Caco-2 (cell line): ENCODE measurements at regions not wholly inside any gene's neighbourhood (a gene's known extent, or its start where the extent isn't known, plus 50 kb on each side); places are given as distances from the start of the nearest gene placed in this dataset.

Experiments
- BruUV-seq: library from RNA; stranded (reverse); fragments of 400-500 nt; replicated peaks from 2 replicates; lab custom pipeline; 2021; lab: Mats Ljungman, UMichigan
- CTCF ChIA-PET: fragments of 300-600 bp; sonication (Branson Sonifier 250); formaldehyde crosslinking; loops from one replicate; lab custom pipeline; 2022; ENCODE audit warnings: antibody characterized with exemption; lab: Charles Lee
- POLR2A ChIA-PET: fragments of 300-600 bp; sonication (Branson Sonifier 250); formaldehyde crosslinking; loops from one replicate; lab custom pipeline; 2022; ENCODE audit warnings: antibody characterized with exemption; lab: Charles Lee
- DNase-seq, 2 experiments: peaks; one replicate each; pipeline versions ENCODE4 v3.0.0 to v3.0.0-alpha.2; 2020 to 2022
- H3K27me3 ChIP-seq: replicated peaks from 2 replicates; pipeline ENCODE4 v1.6.0; 2011; ENCODE audit warnings: low read length; ENCODE audit not compliant: control insufficient read depth, insufficient read depth
- H3K36me3 ChIP-seq: 2 replicates; pipeline ENCODE4 v1.5.1; 2011; ENCODE audit warnings: low read length; ENCODE audit not compliant: control insufficient read depth, insufficient read depth
- H3K4me1 ChIP-seq: fragments of 250-450 bp; sonication (Bioruptor Pico); 2 replicates; pipeline ENCODE4 v1.5.1; 2020; ENCODE audit warnings: mild to moderate bottlenecking
- H3K4me3 ChIP-seq: 2 replicates; pipeline ENCODE4 v1.5.1; 2011; ENCODE audit warnings: low read depth, mild to moderate bottlenecking, control low read depth, low read length
- H3K9me3 ChIP-seq: fragments of 250-450 bp; sonication (Bioruptor Pico); 2 replicates; pipeline ENCODE4 v1.5.1; 2020; ENCODE audit warnings: mild to moderate bottlenecking, moderate library complexity
- H3K27ac Mint-ChIP-seq: one replicate; pipeline ENCODE4 v1.8.0; 2022; ENCODE audit warnings: mixed read lengths; ENCODE audit not compliant: unreplicated experiment
- H3K27me3 Mint-ChIP-seq: one replicate; pipeline ENCODE4 v1.8.0; 2022; ENCODE audit warnings: mixed read lengths; ENCODE audit not compliant: insufficient read depth, unreplicated experiment
- H3K36me3 Mint-ChIP-seq: one replicate; pipeline ENCODE4 v1.8.0; 2022; ENCODE audit warnings: mild to moderate bottlenecking, mixed read lengths; ENCODE audit not compliant: insufficient read depth, unreplicated experiment
- H3K4me1 Mint-ChIP-seq: one replicate; pipeline ENCODE4 v1.8.0; 2022; ENCODE audit warnings: low read depth, mixed read lengths; ENCODE audit not compliant: unreplicated experiment
- H3K4me3 Mint-ChIP-seq: one replicate; pipeline ENCODE4 v1.8.0; 2022; ENCODE audit warnings: mild to moderate bottlenecking, moderate library complexity, mixed read lengths; ENCODE audit not compliant: unreplicated experiment
- H3K9me3 Mint-ChIP-seq: one replicate; pipeline ENCODE4 v1.8.0; 2022; ENCODE audit warnings: mixed read lengths; ENCODE audit not compliant: unreplicated experiment
- CTCF ChIP-seq, 2 experiments: fragments of 200-600 bp in 1 of 2; IDR thresholded peaks; 1 replicate in 1 of 2; 2 replicates in 1 of 2; pipeline versions ENCODE4 v1.5.1 to v1.8.0; 2011 to 2022; ENCODE audit warnings: antibody characterized with exemption in 1 of 2, control low read depth in 1 of 2, inconsistent platforms in 1 of 2, low read depth in 1 of 2, low read length in 1 of 2, mild to moderate bottlenecking in 1 of 2, moderate library complexity in 1 of 2; ENCODE audit not compliant: insufficient read depth in 1 of 2, severe bottlenecking in 1 of 2, unreplicated experiment in 1 of 2
- intact Hi-C: fragments of 100-400 bp; cut with micrococcal nuclease; formaldehyde crosslinking; loops from one replicate; pipeline ENCODE4 v1.10.0; 2022; ENCODE audit not compliant: unreplicated experiment

- Mint-ChIP-seq H3K4me3 (no peak overlapping the region), H3K9me3 (peaks cover 13% of the 10 kb centered on the region), H3K27me3 (no peaks in the 10 kb centered on the region), H3K4me1 (peaks cover 8% of the 10 kb centered on the region), H3K27ac (no peak overlapping the region), H3K36me3 (no peaks in the 10 kb centered on the region)
- no peak for DNase-seq
- Histone ChIP-seq H3K27me3 (no peaks in the 10 kb centered on the region), H3K4me1 (peaks cover 21% of the 10 kb centered on the region), H3K36me3 (no peaks in the 10 kb centered on the region), H3K9me3 (no peaks in the 10 kb centered on the region), H3K4me3 (no peak overlapping the region)
- no TSS peak for BruUV-seq
- CTCF ChIA-PET: no interaction called here
- POLR2A ChIA-PET: no interaction called here
- no peak for TF ChIP-seq CTCF (IDR thresholded peaks at IDR 0.05; ENCODE audit: insufficient read depth in 1 of 2, low read depth in 1 of 2, low read length in 1 of 2, severe bottlenecking in 1 of 2, unreplicated experiment in 1 of 2)
- intact Hi-C loops: no loop called here
Measured at GRCh38 chr3:16067837-16068471, 106.5 kb upstream of the GALNT15 start.

GRCh38 chr3:16069149-16069922 lies 105.1 kb upstream of the GALNT15 start:
- Histone ChIP-seq H3K4me1 (peaks cover 21% of the 10 kb centered on the region), H3K27me3 (no peaks in the 10 kb centered on the region), H3K36me3 (no peaks in the 10 kb centered on the region), H3K9me3 (no peaks in the 10 kb centered on the region), H3K4me3 (no peak overlapping the region)
- Mint-ChIP-seq H3K36me3 (no peaks in the 10 kb centered on the region), H3K27ac (peak overlapping the region; percentile 55), H3K27me3 (no peaks in the 10 kb centered on the region), H3K4me1 (peaks cover 7% of the 10 kb centered on the region), H3K4me3 (no peak overlapping the region), H3K9me3 (peaks cover 9% of the 10 kb centered on the region)
- ChIA-PET POLR2A (no interaction called here), CTCF (interaction anchor here (0.7 kb wide), 1 partner anchor 14 kb away, joined by 3 read pairs; no protein-coding TSS in a partner anchor)
- intact Hi-C loops: loop anchor here (1.0 kb wide), 1 partner anchor 9 kb away; no protein-coding TSS in a partner anchor
- BruUV-seq: no TSS peak
- peak in 1 of 2 experiments; percentile 23 for DNase-seq
- TF ChIP-seq CTCF (IDR thresholded peaks at IDR 0.05; ENCODE audit: insufficient read depth in 1 of 2, low read depth in 1 of 2, low read length in 1 of 2, severe bottlenecking in 1 of 2, unreplicated experiment in 1 of 2): no peak

GRCh38 chr3:16070707-16071106 lies 103.8 kb upstream of the GALNT15 start:
- H3K27me3 ChIP-seq: no peaks in the 10 kb centered on the region
- peaks cover 21% of the 10 kb centered on the region for H3K4me1 ChIP-seq
- DNase-seq: no peak
- no peak overlapping the region for H3K27ac Mint-ChIP-seq
- no peak overlapping the region for H3K4me3 Mint-ChIP-seq
- H3K27me3 Mint-ChIP-seq: no peaks in the 10 kb centered on the region
- no peaks in the 10 kb centered on the region for H3K9me3 ChIP-seq
- BruUV-seq: no TSS peak
- CTCF ChIA-PET: no interaction called here
- no peak overlapping the region for H3K4me3 ChIP-seq
- TF ChIP-seq CTCF (IDR thresholded peaks at IDR 0.05; ENCODE audit: insufficient read depth in 1 of 2, low read depth in 1 of 2, low read length in 1 of 2, severe bottlenecking in 1 of 2, unreplicated experiment in 1 of 2): no peak
- peaks cover 9% of the 10 kb centered on the region for H3K9me3 Mint-ChIP-seq
- peaks cover 7% of the 10 kb centered on the region for H3K4me1 Mint-ChIP-seq
- H3K36me3 Mint-ChIP-seq: no peaks in the 10 kb centered on the region
- POLR2A ChIA-PET: no interaction called here
- intact Hi-C loops: no loop called here
- H3K36me3 ChIP-seq: no peaks in the 10 kb centered on the region
